Transverse colon (tissue), 4 donors: ENCODE measurements at regions not wholly inside any gene's neighbourhood (a gene's known extent, or its start where the extent isn't known, plus 50 kb on each side); places are given as distances from the start of the nearest gene placed in this dataset.

Experiments
- DNase-seq: peaks from one replicate; pipeline ENCODE4 v3.0.0-alpha.2; 2019
- H3K27ac ChIP-seq, 4 donors: fragments of 200-600 bp; sonication (generic); 2 replicates each; pipeline ENCODE4 v1.5.1; 2016 to 2018; ENCODE audit warnings: inconsistent platforms in 4 of 4
- H3K27me3 ChIP-seq: fragments of 200-600 bp; sonication (generic); 2 replicates; pipeline ENCODE4 v1.5.1; 2017; ENCODE audit warnings: inconsistent platforms
- H3K36me3 ChIP-seq, 4 donors: fragments of 200-600 bp; sonication (generic); 2 replicates each; pipeline ENCODE4 v1.5.1; 2017 to 2019; ENCODE audit warnings: inconsistent platforms in 4 of 4
- H3K4me1 ChIP-seq, 4 donors: fragments of 200-600 bp; sonication (generic); 2 replicates each; pipeline ENCODE4 v1.5.1; 2017 to 2020; ENCODE audit warnings: inconsistent platforms in 4 of 4
- H3K4me3 ChIP-seq, 4 donors: fragments of 200-600 bp; sonication (generic); 1 replicate in 1 of 4; 2 replicates in 3 of 4; pipeline versions ENCODE4 v1.5.1 to v1.6.1; 2017 to 2019; ENCODE audit warnings: inconsistent platforms in 4 of 4
- H3K9me3 ChIP-seq, 2 donors: fragments of 200-600 bp; sonication (generic); 2 replicates each; pipeline ENCODE4 v1.5.1; 2017 to 2019; ENCODE audit warnings: inconsistent platforms in 2 of 2
- EP300 ChIP-seq: sonication (generic); formaldehyde crosslinking; IDR thresholded peaks from one replicate; pipeline ENCODE4 v1.6.1; 2017; ENCODE audit warnings: antibody characterized with exemption, low read depth
- POLR2A ChIP-seq: fragments of 450-650 bp; IDR thresholded peaks from one replicate; pipeline ENCODE4 v1.6.1; 2016; ENCODE audit warnings: antibody characterized with exemption, mild to moderate bottlenecking, moderate library complexity
- POLR2AphosphoS5 ChIP-seq, 3 donors: sonication (generic); formaldehyde crosslinking; IDR thresholded peaks; one replicate each; pipeline ENCODE4 v1.6.1; 2016; ENCODE audit warnings: antibody characterized with exemption in 3 of 3
- whole genome bisulfite sequencing, 2 donors: methylation state at CpG; one replicate each; pipeline ENCODE4 v1.1.5; 2018; ENCODE audit warnings: low coverage in 1 of 2; 5-methylcytosine and 5-hydroxymethylcytosine counted together
- in situ Hi-C, 4 donors: fragments of 200-750 bp; cut with MboI; loops; one replicate each; pipeline versions ENCODE4 v1.15.0 to v1.15.1; 2017; ENCODE audit warnings: low sequenced_read_pairs in 3 of 4, low pct_ligation_motif_present in 1 of 4, low pct_unique_long_range_greater_than_20kb in 1 of 4
- intact Hi-C: fragments of 100-400 bp; cut with DNase I; formaldehyde crosslinking; loops from one replicate; pipeline ENCODE4 v1.15.1; 2023; ENCODE audit warnings: low total_unique reads
- TF ChIP-seq, protein P1 (sequence below), 5 experiments: fragments of 200-600 bp in 3 of 5; fragments of 450-650 bp in 2 of 5; sonication (generic) in 3 of 5; IDR thresholded peaks; 1 replicate in 2 of 5; 2 replicates in 3 of 5; pipeline ENCODE4 v1.5.1; 2016 to 2017; ENCODE audit warnings: antibody characterized with exemption in 5 of 5, inconsistent platforms in 3 of 5, mild to moderate bottlenecking in 2 of 5, moderate library complexity in 1 of 5

DNA sequence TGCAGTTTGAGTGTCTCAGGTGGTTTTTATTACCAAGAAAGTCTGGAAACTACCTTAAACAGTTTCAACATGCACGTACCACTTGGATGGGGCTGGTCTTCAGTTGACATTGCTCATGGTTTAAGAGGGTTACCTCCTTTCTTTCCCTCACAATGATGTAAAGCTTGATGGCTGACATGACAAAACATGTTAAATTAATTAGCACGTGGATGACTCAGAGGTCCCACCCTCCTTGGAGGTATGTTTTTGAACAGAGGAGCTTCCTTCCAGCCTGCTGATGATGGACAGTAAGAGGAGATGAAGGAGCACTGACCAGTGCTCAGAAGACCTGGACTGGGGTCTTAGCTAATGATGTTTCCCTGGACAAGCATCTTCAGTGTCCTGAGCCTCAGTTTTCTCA is 322.3 kb upstream of the PODXL start:
- no peaks in the 10 kb centered on the region for H3K36me3 ChIP-seq
- no peak for TF ChIP-seq POLR2AphosphoS5 (IDR thresholded peaks at IDR 0.05)
- TF ChIP-seq, protein P1, sequence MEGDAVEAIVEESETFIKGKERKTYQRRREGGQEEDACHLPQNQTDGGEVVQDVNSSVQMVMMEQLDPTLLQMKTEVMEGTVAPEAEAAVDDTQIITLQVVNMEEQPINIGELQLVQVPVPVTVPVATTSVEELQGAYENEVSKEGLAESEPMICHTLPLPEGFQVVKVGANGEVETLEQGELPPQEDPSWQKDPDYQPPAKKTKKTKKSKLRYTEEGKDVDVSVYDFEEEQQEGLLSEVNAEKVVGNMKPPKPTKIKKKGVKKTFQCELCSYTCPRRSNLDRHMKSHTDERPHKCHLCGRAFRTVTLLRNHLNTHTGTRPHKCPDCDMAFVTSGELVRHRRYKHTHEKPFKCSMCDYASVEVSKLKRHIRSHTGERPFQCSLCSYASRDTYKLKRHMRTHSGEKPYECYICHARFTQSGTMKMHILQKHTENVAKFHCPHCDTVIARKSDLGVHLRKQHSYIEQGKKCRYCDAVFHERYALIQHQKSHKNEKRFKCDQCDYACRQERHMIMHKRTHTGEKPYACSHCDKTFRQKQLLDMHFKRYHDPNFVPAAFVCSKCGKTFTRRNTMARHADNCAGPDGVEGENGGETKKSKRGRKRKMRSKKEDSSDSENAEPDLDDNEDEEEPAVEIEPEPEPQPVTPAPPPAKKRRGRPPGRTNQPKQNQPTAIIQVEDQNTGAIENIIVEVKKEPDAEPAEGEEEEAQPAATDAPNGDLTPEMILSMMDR (IDR thresholded peaks at IDR 0.05): no peak
- no peak for TF ChIP-seq POLR2A
- TF ChIP-seq EP300: no peak
- intact Hi-C loops (no loop called here), in situ Hi-C loops (no loop called here)
- 44 to 66% methylated on average over 1 to 2 of the region's 2 CpGs for WGBS, 2 donors
- H3K9me3 ChIP-seq: no peaks in the 10 kb centered on the region
- no peak overlapping the region for H3K4me3 ChIP-seq
- no peaks in the 10 kb centered on the region for H3K27me3 ChIP-seq
- DNase-seq: no peak
- H3K27ac ChIP-seq: no peak overlapping the region
- no peaks in the 10 kb centered on the region for H3K4me1 ChIP-seq

DNA sequence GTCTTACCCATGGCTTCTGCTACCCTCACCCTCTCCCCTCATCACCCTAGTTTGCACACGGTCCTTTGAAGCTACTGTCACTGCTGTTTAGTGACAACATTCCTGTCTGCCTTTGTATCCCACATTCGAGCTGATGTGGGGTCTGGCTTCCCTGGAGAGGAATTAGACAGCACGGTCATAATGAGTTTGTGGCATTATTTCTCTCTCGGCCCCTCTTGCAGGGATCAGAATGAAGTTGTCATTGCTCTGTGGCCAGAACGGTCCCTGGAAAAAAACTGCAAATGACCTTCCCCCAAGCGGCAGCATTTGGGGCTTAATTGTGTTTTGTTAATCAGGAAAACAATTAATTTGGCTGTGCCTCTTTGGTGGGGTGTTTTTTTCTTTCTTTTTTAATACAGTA is 317.2 kb upstream of the PODXL start:
- Histone ChIP-seq H3K4me3 (no peak overlapping the region), H3K27ac (no peak overlapping the region), H3K36me3 (no peaks in the 10 kb centered on the region), H3K9me3 (no peaks in the 10 kb centered on the region), H3K4me1 (no peaks in the 10 kb centered on the region), H3K27me3 (no peaks in the 10 kb centered on the region)
- no peak for DNase-seq
- intact Hi-C loops: no loop called here
- TF ChIP-seq POLR2AphosphoS5 (IDR thresholded peaks at IDR 0.05) (no peak), POLR2A (no peak), EP300 (no peak)
- TF ChIP-seq, protein P1 (IDR thresholded peaks at IDR 0.05): no peak
- in situ Hi-C loops: no loop called here
- 43 to 60% methylated on average over 4 to 6 of the region's 6 CpGs for WGBS, 2 donors

DNA sequence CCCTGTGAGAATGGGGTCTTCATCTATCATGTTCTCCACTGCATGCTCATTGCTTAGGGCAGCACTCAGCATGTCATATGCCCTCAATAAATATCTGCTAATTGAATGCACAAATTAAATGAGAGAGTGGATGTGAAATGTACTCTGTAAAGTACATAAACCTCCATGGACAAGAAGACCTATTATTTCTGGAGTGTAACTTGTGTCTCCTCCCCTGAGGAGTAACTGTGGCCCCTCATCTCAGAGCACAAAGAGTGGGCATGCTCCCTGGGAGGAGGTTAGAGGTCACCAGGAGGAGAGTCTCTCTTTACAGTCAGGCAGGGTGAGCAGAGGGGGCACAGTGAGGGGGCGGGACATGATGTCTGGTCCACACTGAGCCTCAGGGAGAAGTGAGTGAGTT is 313.6 kb upstream of the PODXL start:
- in situ Hi-C loops: no loop called here
- no peak overlapping the region for H3K27ac ChIP-seq
- intact Hi-C loops: no loop called here
- WGBS, 2 donors: 82% methylated on average over 1 of the region's 1 CpG; no CpG with 5 or more reads in 1 of the 2 donors
- H3K27me3 ChIP-seq: no peaks in the 10 kb centered on the region
- no peaks in the 10 kb centered on the region for H3K4me1 ChIP-seq
- H3K36me3 ChIP-seq: no peaks in the 10 kb centered on the region
- H3K4me3 ChIP-seq: no peak overlapping the region
- TF ChIP-seq POLR2A (no peak), EP300 (no peak), POLR2AphosphoS5 (IDR thresholded peaks at IDR 0.05) (no peak)
- TF ChIP-seq, protein P1 (IDR thresholded peaks at IDR 0.05): no peak
- no peak for DNase-seq
- no peaks in the 10 kb centered on the region for H3K9me3 ChIP-seq

DNA sequence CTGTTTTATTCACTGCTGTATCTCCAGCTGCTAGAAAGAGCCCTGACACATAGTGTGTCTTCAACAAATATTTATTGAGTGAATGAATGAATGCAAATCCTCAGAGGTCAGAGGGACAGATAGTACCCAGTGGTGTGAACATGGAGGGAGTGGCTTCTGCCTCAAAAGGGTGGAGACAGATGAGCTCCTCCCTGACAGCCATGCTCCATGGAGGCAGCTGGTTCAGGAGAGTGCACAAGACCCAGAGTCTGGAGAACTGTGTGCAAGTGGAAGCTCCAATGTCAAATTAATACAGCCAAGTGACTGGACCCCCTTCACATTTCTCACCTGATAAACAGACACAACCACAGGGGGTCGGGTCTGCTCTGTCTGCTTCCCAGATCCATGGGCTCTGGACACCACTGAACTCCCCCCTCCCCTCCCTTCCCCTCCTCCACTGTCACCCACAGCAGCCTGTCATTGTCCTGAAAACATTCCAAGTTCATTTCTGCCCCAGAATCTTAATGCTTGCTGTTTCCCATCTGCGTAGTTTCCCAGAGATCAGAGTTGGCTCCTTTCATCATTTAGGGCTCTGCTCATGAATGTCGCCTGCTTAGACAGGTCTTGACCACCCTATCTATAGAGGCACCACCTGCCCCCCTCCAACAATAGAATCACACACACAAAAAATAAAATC is 312.9 kb upstream of the PODXL start:
- TF ChIP-seq EP300: no peak
- no peak for TF ChIP-seq POLR2A
- no peak for TF ChIP-seq POLR2AphosphoS5 (IDR thresholded peaks at IDR 0.05)
- no peak overlapping the region for H3K27ac ChIP-seq
- no peaks in the 10 kb centered on the region for H3K27me3 ChIP-seq
- no peaks in the 10 kb centered on the region for H3K9me3 ChIP-seq
- in situ Hi-C loops: no loop called here
- WGBS, 2 donors: 64 to 83% methylated on average over 1 to 3 of the region's 3 CpGs
- no peak for DNase-seq
- no peak overlapping the region for H3K4me3 ChIP-seq
- no peaks in the 10 kb centered on the region for H3K36me3 ChIP-seq
- intact Hi-C loops: no loop called here
- no peaks in the 10 kb centered on the region for H3K4me1 ChIP-seq

DNA sequence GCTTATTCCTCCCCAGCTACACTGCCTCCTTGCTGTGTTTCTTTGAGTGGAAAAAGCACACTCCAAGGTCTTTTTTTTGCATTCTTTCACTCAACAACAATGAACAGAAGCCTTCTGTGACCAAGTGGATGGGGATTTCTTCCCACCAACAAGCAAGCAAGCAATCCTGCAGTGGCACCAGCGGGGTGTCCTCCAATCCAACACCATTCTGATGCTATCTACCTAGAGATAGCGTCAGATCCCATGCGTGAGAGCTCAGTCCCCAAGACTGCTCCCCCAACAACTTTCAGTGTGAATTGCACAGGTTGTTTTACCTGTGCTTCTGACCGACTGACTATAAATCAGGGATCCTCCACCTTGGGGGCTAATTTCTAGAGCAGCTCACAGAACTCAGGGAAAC is 311.0 kb upstream of the PODXL start:
- Histone ChIP-seq H3K4me3 (no peak overlapping the region), H3K4me1 (no peaks in the 10 kb centered on the region), H3K36me3 (no peaks in the 10 kb centered on the region), H3K27ac (no peak overlapping the region), H3K27me3 (no peaks in the 10 kb centered on the region), H3K9me3 (no peaks in the 10 kb centered on the region)
- in situ Hi-C loops (no loop called here), intact Hi-C loops (no loop called here)
- DNase-seq: no peak
- TF ChIP-seq POLR2AphosphoS5 (IDR thresholded peaks at IDR 0.05): no peak
- no peak for TF ChIP-seq EP300
- TF ChIP-seq, protein P1 (IDR thresholded peaks at IDR 0.05): no peak
- 85 to 86% methylated on average over 1 to 4 of the region's 4 CpGs for WGBS, 2 donors
